CD4-positive, alpha-beta T cell (primary cell): ENCODE measurements at regions not wholly inside any gene's neighbourhood (a gene's known extent, or its start where the extent isn't known, plus 50 kb on each side); places are given as distances from the start of the nearest gene placed in this dataset.
"Not testable (repeated sequence)": the region's sequence is repeated elsewhere in the genome, so short reads cannot be mapped to it uniquely, and the experiment has no call there.

Source experiments
- ATAC-seq: fragments of 200-7000 bp; cut with Tn5 transposase; one replicate; pipeline ENCODE4 v1.10.0; 2022; ENCODE audit warnings: mild to moderate bottlenecking; ENCODE audit not compliant: poor library complexity
- CTCF ChIA-PET: fragments of 350-600 bp; sonication (Branson Sonifier 250); formaldehyde crosslinking; loops from one replicate; lab custom pipeline; 2021; ENCODE audit warnings: antibody characterized with exemption, inconsistent platforms; lab: Charles Lee
- POLR2A ChIA-PET: fragments of 350-600 bp; sonication (Branson Sonifier 250); formaldehyde crosslinking; loops from one replicate; lab custom pipeline; 2021; ENCODE audit warnings: antibody characterized with exemption, inconsistent platforms; lab: Charles Lee
- DNase-seq, 14 experiments: peaks; one replicate each; pipeline ENCODE4 v3.0.0-alpha.2; 2013 to 2020; ENCODE audit warnings: mixed read lengths in 2 of 14
- H3K27ac ChIP-seq, 2 donors: one replicate each; pipeline versions ENCODE4 v1.5.1 to v1.7.0; 2013; ENCODE audit warnings: low read length in 2 of 2, low read depth in 1 of 2, mild to moderate bottlenecking in 1 of 2
- H3K27me3 ChIP-seq, 2 experiments: 1 replicate in 1 of 2; 2 replicates in 1 of 2; pipeline versions ENCODE4 v1.6.1 to v1.7.0; 2013; ENCODE audit warnings: low read length in 2 of 2, control low read depth in 1 of 2, mild to moderate bottlenecking in 1 of 2, moderate library complexity in 1 of 2; ENCODE audit not compliant: insufficient read depth in 2 of 2, control insufficient read depth in 1 of 2
- H3K36me3 ChIP-seq: one replicate; pipeline ENCODE4 v1.6.1; 2013; ENCODE audit warnings: low read length, control low read depth; ENCODE audit not compliant: insufficient read depth
- H3K4me1 ChIP-seq: one replicate; pipeline ENCODE4 v1.6.1; 2013; ENCODE audit warnings: low read length, control low read depth; ENCODE audit not compliant: insufficient read depth
- H3K4me3 ChIP-seq: one replicate; pipeline ENCODE4 v1.5.1; 2013; ENCODE audit warnings: mild to moderate bottlenecking, low read length, moderate library complexity
- H3K9me3 ChIP-seq, 2 experiments: 1 replicate in 1 of 2; 2 replicates in 1 of 2; pipeline versions ENCODE4 v1.6.1 to v1.7.0; 2013; ENCODE audit warnings: low read length in 2 of 2, mild to moderate bottlenecking in 2 of 2, control low read depth in 1 of 2, moderate library complexity in 1 of 2; ENCODE audit not compliant: control insufficient read depth in 1 of 2, insufficient read depth in 1 of 2
- H3K27ac Mint-ChIP-seq: one replicate; pipeline ENCODE4 v1.8.0; 2020; ENCODE audit warnings: mixed read lengths
- H3K27me3 Mint-ChIP-seq: one replicate; pipeline ENCODE4 v1.8.0; 2021; ENCODE audit warnings: mixed read lengths
- H3K36me3 Mint-ChIP-seq: one replicate; pipeline ENCODE4 v1.8.0; 2021; ENCODE audit warnings: low read depth, mixed read lengths
- H3K4me1 Mint-ChIP-seq: one replicate; pipeline ENCODE4 v1.8.0; 2021; ENCODE audit warnings: low read depth, mixed read lengths
- H3K4me3 Mint-ChIP-seq: one replicate; pipeline ENCODE4 v1.8.0; 2020; ENCODE audit warnings: mild to moderate bottlenecking, mixed read lengths
- H3K9me3 Mint-ChIP-seq: one replicate; pipeline ENCODE4 v1.8.0; 2020; ENCODE audit warnings: mixed read lengths
- CTCF ChIP-seq: fragments of 200-600 bp; IDR thresholded peaks from one replicate; pipeline ENCODE4 v1.8.0; 2022; ENCODE audit warnings: antibody characterized with exemption, mild to moderate bottlenecking
- intact Hi-C, 2 experiments: fragments of 100-400 bp; cut with DNase I in 1 of 2; cut with micrococcal nuclease in 1 of 2; formaldehyde crosslinking; loops; one replicate each; pipeline versions ENCODE4 v1.15.1 to v1.9.0; 2023 to 2025; cut with DNase I, micrococcal nuclease

GRCh38 chr7:153406486-153406872 lies 645.7 kb upstream of the DPP6 start:
- TF ChIP-seq CTCF: no peak
- ChIA-PET POLR2A (no interaction called here), CTCF (no interaction called here)
- DNase-seq: no peak
- H3K36me3 Mint-ChIP-seq: no peaks in the 10 kb centered on the region
- H3K9me3 Mint-ChIP-seq: peaks cover 7% of the 10 kb centered on the region
- H3K4me3 Mint-ChIP-seq: no peak overlapping the region
- no peak overlapping the region for H3K27ac ChIP-seq
- H3K27me3 ChIP-seq: no peaks in the 10 kb centered on the region
- ATAC-seq: no peak
- no peaks in the 10 kb centered on the region for H3K4me1 ChIP-seq
- no peaks in the 10 kb centered on the region for H3K4me1 Mint-ChIP-seq
- no peaks in the 10 kb centered on the region for H3K36me3 ChIP-seq
- intact Hi-C loops: no loop called here
- no peak overlapping the region for H3K27ac Mint-ChIP-seq
- no peak overlapping the region for H3K4me3 ChIP-seq
- H3K27me3 Mint-ChIP-seq: no peaks in the 10 kb centered on the region
- H3K9me3 ChIP-seq: peaks cover 0 to 21% of the 10 kb centered on the region in 2 experiments

GRCh38 chr7:153407291-153408046 lies 644.7 kb upstream of the DPP6 start:
- Histone ChIP-seq H3K9me3 (peaks cover 0 to 30% of the 10 kb centered on the region in 2 experiments), H3K4me1 (no peaks in the 10 kb centered on the region), H3K27ac (no peak overlapping the region), H3K4me3 (no peak overlapping the region), H3K36me3 (no peaks in the 10 kb centered on the region), H3K27me3 (no peaks in the 10 kb centered on the region)
- no peak for DNase-seq
- CTCF ChIA-PET: no interaction called here
- no peak overlapping the region for H3K4me3 Mint-ChIP-seq
- ATAC-seq: no peak
- H3K36me3 Mint-ChIP-seq: no peaks in the 10 kb centered on the region
- intact Hi-C loops: no loop called here
- POLR2A ChIA-PET: no interaction called here
- peaks cover 10% of the 10 kb centered on the region for H3K9me3 Mint-ChIP-seq
- H3K27ac Mint-ChIP-seq: no peak overlapping the region
- TF ChIP-seq CTCF: no peak
- H3K4me1 Mint-ChIP-seq: no peaks in the 10 kb centered on the region
- no peaks in the 10 kb centered on the region for H3K27me3 Mint-ChIP-seq

GRCh38 chr7:153408360-153409335 lies 643.5 kb upstream of the DPP6 start:
- Histone ChIP-seq H3K4me3 (no peak overlapping the region), H3K36me3 (no peaks in the 10 kb centered on the region), H3K4me1 (no peaks in the 10 kb centered on the region), H3K27ac (no peak overlapping the region), H3K9me3 (peaks cover 0 to 34% of the 10 kb centered on the region in 2 experiments), H3K27me3 (no peaks in the 10 kb centered on the region)
- Mint-ChIP-seq H3K27me3 (no peaks in the 10 kb centered on the region), H3K27ac (no peak overlapping the region), H3K4me1 (no peaks in the 10 kb centered on the region), H3K9me3 (peaks cover 13% of the 10 kb centered on the region), H3K36me3 (no peaks in the 10 kb centered on the region), H3K4me3 (no peak overlapping the region)
- ATAC-seq (no peak), DNase-seq (no peak)
- intact Hi-C loops: no loop called here
- ChIA-PET CTCF (no interaction called here), POLR2A (no interaction called here)
- TF ChIP-seq CTCF: no peak

GRCh38 chr7:153409567-153410342 lies 642.4 kb upstream of the DPP6 start:
- DNase-seq, H3K27ac Mint-ChIP-seq, H3K4me3 ChIP-seq, CTCF ChIA-PET, H3K36me3 ChIP-seq, H3K27me3 Mint-ChIP-seq, H3K4me1 ChIP-seq, ATAC-seq, H3K4me3 Mint-ChIP-seq, H3K4me1 Mint-ChIP-seq, H3K27me3 ChIP-seq, H3K36me3 Mint-ChIP-seq, intact Hi-C loops, H3K27ac ChIP-seq, POLR2A ChIA-PET: not testable (repeated sequence)
- H3K9me3 Mint-ChIP-seq: peaks cover 14% of the 10 kb centered on the region
- H3K9me3 ChIP-seq: peaks cover 0 to 33% of the 10 kb centered on the region in 2 experiments
